ENCODE measurements at regions not wholly inside any gene's neighbourhood (a gene's known extent, or its start where the extent isn't known, plus 50 kb on each side); places are given as distances from the start of the nearest gene placed in this dataset.

DNA sequence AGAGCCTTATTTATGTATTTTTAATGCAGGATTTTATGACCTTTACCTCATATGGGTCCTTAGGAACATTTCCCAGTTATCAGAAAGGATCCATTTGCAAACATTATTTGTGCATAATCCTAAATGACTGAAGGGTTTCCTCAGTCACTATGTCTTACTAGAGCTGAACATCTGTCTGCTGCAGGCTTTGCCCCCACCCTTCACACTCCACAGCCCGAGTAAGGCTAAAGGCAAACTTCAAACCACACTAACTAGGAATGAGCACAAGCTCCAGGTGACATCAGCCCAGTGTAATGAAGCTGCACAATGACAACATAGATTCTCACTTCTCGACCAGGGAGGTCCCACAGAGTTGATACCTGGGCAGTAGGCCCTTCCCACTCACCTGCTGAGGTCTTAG, 491.3 kb upstream of the MKI67 start:
- no peak for DNase-seq (ENCODE audit: low spot score)

DNA sequence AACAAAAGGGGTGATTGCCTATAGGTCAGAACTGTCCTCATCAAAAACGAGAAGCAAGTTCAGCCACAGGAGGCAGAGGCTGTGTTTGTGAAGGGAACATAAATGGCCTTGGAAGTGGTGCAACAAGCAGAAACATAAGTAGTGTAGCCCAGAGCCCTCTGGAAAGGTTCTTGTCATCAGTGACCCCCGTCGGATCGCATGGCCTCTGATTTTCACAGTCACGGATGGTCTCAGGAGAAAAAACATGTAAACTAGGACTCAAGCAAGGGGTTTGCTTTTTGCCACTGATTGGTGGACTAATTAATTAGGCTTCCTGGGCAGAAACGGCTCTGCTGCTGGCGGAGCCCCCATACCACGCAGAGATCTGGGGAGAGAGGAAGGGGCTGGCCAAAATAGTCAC, 496.5 kb upstream of the MKI67 start:
- DNase-seq (ENCODE audit: low spot score), result no peak

- DNase-seq (ENCODE audit: low spot score), result no peak
These were observed 497.6 kb upstream of the MKI67 start for GRCh38 chr10:128623776-128624175.

DNA sequence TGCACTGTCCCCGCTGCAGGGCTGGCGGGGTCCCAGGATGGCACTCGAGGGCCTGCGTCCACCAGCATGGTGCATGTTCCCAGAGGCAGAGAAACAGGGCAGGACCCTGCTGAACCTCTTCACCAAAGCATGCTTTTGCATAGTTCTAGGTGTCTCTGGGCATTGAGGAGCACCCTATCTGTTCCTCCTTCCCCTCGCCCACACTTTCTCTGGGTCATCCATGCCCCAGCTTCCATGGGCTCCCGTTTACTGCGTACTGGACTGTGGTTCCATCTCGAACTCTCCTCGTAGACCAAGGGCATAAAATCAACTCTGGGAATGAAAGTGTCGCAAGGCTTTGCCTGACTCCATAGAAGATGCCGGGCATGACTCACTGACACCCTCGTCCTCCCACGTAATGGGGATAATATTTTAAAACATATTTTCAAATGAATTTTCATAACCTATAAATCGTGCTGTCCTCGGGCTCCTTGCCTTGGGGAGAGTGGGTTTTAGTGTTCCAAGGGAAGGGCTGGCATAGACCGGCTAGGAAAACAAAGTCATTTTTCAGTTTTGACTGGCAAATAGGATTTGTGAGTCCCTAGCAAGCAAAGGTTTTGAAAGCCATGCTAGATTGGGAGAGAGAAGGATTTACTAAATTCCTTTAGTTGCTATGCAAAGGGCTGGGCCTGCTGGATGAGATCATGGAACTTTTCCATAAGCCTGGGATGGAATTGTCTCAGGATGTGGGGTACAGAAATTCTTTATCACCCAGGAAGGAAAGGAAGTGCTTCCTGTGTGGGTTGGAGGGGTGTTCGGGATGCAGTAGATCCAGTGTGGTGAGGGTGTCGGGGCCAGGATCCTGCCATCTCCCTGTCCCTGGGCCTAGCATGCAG, 498.7 kb upstream of the MKI67 start:
- no peak for DNase-seq (ENCODE audit: low spot score)

DNA sequence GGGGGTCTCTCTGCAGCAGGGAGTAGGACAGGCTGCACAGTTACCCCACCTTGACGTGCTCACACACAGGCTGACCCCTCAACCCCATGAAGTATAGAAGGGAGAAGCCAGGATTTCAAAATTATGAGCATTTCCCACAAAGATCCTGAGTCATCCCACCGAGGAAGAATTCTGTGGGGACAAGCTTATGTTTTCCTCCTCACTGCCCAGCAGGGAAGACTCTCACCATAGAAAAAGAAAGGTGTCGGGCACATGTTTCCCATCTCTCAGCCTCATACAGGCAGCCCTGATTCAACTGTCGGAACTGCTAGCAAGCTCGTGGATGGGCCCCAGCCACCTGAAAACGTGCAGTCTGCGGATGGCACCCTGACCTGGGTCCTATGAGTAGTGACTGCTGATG, 499.7 kb upstream of the MKI67 start:
- DNase-seq (ENCODE audit: low spot score), result no peak

- no peak for DNase-seq (ENCODE audit: low spot score)
These were observed 500.3 kb upstream of the MKI67 start for GRCh38 chr10:128626397-128627000.

GRCh38 chr10:128627811-128628210, 501.6 kb upstream of the MKI67 start:
- DNase-seq (ENCODE audit: low spot score), result no peak

DNA sequence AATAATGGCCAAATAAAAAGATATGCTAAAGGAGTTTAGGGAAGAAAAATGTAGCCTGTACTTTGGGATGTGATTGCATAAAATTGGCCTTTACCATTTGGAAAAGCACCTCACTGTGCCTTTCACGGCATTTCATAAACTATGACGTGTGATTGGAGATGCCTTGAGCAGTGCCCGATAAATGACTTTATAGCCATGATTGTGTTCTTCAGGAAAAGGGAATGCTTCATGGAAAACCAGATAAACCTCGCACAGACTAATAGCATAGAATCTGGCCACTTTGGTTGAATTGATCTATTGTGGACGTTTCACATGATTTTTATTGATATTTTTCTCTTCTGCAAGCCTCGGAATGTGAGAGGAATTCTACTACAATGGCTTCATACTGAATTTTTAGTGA, 502.0 kb upstream of the MKI67 start:
- DNase-seq (ENCODE audit: low spot score), result no peak

- DNase-seq (ENCODE audit: low spot score), result no peak
These were observed 503.2 kb upstream of the MKI67 start for GRCh38 chr10:128629111-128630096.

GRCh38 chr10:128630787-128631252, 504.6 kb upstream of the MKI67 start:
- no peak for DNase-seq (ENCODE audit: low spot score)

DNA sequence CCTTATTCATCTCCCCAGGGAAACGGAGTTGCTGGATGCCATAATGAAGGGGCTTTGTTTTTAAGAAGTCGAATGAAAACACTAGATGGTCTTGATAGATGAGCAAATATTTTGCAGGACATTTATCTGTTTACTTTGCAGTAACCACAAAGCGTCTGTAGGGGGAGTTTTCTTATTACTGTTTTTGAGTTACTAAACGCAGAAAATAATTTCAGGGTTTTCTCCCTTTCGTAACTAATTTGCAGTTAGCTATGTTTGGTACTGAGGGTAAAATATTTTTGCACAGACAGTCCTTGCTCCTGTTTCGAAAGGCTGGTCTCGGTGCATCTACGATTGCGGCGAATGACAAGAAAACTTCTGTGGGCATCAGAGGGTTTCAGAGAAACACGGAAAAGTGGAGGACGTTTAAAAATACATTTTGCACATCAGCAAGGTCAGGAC, 505.6 kb upstream of the MKI67 start:
- no peak for DNase-seq (ENCODE audit: low spot score)

GRCh38 chr10:128632694-128633093, 506.5 kb upstream of the MKI67 start:
- DNase-seq (ENCODE audit: low spot score), result no peak

DNA sequence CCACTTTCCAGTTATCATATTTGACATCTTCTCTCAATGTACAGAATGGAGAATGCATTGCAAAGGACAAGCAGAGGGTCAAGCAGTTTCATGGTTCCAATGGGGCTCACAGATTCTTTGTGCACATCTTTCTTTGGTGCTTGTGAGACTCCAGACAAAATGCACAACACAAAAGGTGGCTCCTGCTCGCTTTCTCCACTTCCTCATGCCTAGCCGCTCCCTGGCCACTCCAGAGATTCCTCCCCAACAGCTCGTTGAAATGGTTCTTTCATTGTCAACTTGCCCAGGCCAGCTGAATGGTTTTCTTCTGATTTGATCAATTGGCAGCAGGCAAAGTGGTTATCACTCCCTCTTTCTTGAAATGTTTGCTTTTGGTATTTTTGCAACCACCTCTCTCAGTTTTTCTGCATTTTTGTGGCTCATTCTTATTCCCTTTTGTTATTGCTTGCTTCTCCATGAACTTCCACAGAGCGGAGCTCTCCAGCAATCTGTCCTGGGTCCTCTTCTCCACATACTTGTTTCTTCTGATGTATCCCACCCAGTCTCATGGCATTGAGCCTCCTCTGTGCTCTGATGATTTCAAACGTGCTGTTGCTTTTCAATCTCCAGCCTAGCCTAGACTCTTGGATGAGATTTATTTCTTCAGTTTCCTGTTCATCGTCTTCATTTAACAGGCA, 507.8 kb upstream of the MKI67 start:
- DNase-seq (ENCODE audit: low spot score), result no peak

GRCh38 chr10:128642023-128642422, 515.8 kb upstream of the MKI67 start:
- no peak for DNase-seq (ENCODE audit: low spot score)

DNA sequence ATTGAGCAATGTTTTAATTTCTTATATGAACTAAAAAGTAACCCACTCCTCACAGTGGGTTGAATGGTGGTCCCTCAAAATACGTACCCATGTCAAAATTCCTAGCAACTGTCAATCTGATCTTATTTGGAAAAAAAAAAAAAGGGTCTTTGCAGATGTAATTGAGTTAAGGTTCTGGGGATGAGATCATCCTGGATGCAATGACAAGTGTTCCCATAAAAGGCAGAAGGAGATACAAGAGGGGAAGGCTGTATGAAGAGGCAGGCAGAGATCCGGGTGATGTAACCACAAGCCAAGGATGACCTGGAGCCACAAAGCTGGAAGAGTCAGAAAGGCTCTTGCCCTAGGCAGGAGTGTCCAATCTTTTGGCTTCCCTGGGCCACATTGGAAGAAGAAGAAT, 516.3 kb upstream of the MKI67 start:
- DNase-seq (ENCODE audit: low spot score), result no peak

DNA sequence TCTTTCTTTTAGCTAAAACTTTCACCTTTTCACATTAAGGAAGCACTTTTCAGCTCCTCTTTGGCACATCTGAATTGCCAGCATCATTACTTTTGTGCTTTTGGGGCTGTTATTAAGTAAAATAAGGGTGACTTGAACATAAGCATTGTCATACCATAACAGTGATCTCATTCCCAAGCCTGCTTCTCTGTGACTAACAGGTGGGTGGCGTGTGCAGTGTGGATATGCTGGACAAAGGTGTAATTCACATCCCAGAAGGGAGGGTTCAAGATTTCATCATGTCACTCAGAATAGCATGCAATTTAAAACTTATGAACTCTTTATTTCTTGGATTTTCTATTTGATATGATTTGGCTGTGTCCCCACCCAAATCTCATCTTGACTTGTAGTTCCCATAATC, 517.4 kb upstream of the MKI67 start:
- no peak for DNase-seq (ENCODE audit: low spot score)

- no peak for DNase-seq (ENCODE audit: low spot score)
These were observed 519.3 kb upstream of the MKI67 start for GRCh38 chr10:128645486-128645885.

- no peak for DNase-seq (ENCODE audit: low spot score)
These were observed 520.7 kb upstream of the MKI67 start for GRCh38 chr10:128646956-128647355.

DNA sequence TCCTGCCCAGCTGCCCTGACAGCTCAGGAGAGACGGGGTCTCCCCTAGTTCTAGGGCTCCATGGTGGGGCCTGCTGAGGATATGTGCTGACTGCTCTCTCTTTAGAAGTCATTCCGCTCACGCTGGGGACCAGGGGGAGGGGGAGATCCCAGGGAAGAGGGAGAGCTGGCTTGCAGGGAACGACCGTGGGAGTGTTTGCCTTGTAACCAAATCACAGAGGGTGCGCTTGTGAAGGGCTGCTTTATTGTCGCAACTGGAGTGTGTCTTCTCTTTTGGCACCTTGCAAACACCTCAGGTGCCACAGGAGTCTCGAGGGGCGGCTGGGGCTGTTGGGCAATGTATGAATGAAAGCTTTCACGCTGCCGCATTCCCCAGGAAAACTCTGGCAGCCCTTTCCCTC, 531.3 kb upstream of the MKI67 start:
- no peak for DNase-seq (ENCODE audit: low spot score)

- DNase-seq (ENCODE audit: low spot score), result no peak
These were observed 534.5 kb upstream of the MKI67 start for GRCh38 chr10:128660726-128661125.

GRCh38 chr10:128661404-128662197, 535.4 kb upstream of the MKI67 start:
- DNase-seq (ENCODE audit: low spot score), result no peak
